ENCODE measurements at regions not wholly inside any gene's neighbourhood (a gene's known extent, or its start where the extent isn't known, plus 50 kb on each side); places are given as distances from the start of the nearest gene placed in this dataset.
"Not testable (repeated sequence)": the region's sequence is repeated elsewhere in the genome, so short reads cannot be mapped to it uniquely, and the experiment has no call there.

- POLR2A ChIA-PET = interaction anchor here (0.9 to 1.5 kb wide), 2 partner anchors 17 to 67 kb away, joined by 3 to 6 read pairs; no protein-coding TSS in a partner anchor
- no TSS peak for BruUV-seq (replicated peaks)
- no peaks in the 10 kb centered on the region for H3K36me3 Mint-ChIP-seq (ENCODE audit: insufficient read depth, unreplicated experiment)
- TF ChIP-seq, protein P1, sequence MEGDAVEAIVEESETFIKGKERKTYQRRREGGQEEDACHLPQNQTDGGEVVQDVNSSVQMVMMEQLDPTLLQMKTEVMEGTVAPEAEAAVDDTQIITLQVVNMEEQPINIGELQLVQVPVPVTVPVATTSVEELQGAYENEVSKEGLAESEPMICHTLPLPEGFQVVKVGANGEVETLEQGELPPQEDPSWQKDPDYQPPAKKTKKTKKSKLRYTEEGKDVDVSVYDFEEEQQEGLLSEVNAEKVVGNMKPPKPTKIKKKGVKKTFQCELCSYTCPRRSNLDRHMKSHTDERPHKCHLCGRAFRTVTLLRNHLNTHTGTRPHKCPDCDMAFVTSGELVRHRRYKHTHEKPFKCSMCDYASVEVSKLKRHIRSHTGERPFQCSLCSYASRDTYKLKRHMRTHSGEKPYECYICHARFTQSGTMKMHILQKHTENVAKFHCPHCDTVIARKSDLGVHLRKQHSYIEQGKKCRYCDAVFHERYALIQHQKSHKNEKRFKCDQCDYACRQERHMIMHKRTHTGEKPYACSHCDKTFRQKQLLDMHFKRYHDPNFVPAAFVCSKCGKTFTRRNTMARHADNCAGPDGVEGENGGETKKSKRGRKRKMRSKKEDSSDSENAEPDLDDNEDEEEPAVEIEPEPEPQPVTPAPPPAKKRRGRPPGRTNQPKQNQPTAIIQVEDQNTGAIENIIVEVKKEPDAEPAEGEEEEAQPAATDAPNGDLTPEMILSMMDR (IDR thresholded peaks at IDR 0.05; ENCODE audit: unreplicated experiment) = no peak
- no peak overlapping the region for H3K4me3 Mint-ChIP-seq (ENCODE audit: unreplicated experiment)
- CTCF ChIA-PET = interaction anchor here (0.6 to 1.2 kb wide), 3 partner anchors 16 to 867 kb away, joined by 3 read pairs; no protein-coding TSS in a partner anchor
- intact Hi-C loops (cut with micrococcal nuclease) = loop anchor here (5.0 to 10.0 kb wide), 2 partner anchors 184 to 1011 kb away; no protein-coding TSS in a partner anchor
- H3K9me3 Mint-ChIP-seq (ENCODE audit: unreplicated experiment) = no peaks in the 10 kb centered on the region
- H3K27ac Mint-ChIP-seq (ENCODE audit: low read depth, unreplicated experiment) = peak overlapping the region; percentile 49
- peak; percentile 16 for DNase-seq (ENCODE audit: unreplicated experiment)
- H3K27me3 Mint-ChIP-seq (ENCODE audit: insufficient read depth, unreplicated experiment) = no peaks in the 10 kb centered on the region
- peaks cover 22% of the 10 kb centered on the region for H3K4me1 Mint-ChIP-seq (ENCODE audit: insufficient read depth, unreplicated experiment)
These were observed 130.4 kb upstream of the RAB18 start for GRCh38 chr10:27373566-27374160.

DNA sequence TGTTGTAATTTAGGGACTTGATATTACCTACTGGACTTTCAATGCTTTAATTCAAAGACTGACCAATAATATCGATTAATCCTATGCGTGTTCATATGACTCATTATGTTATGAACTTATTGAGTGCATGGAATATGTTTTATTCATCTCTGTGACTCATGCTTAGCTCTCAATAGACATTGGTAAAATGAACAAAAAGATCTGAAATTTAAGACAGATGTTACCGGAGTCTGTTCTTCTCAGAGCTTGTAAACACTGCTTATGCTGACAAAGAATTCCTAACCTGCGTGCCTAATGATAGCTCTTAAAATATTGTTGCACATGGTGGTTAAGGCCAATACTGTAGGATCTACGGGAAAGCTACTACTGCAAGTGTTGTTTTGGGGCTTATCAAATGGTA, 131.5 kb upstream of the ACBD5 start:
- peaks cover 22% of the 10 kb centered on the region for H3K4me1 Mint-ChIP-seq (ENCODE audit: insufficient read depth, unreplicated experiment)
- POLR2A ChIA-PET = interaction anchor here (1.0 to 2.6 kb wide), 8 partner anchors 12 to 134 kb away, joined by 3 to 8 read pairs (median 6); partner anchors contain the start of gene RAB18
- H3K27ac Mint-ChIP-seq (ENCODE audit: low read depth, unreplicated experiment) = no peak overlapping the region
- no peaks in the 10 kb centered on the region for H3K36me3 Mint-ChIP-seq (ENCODE audit: insufficient read depth, unreplicated experiment)
- no peaks in the 10 kb centered on the region for H3K27me3 Mint-ChIP-seq (ENCODE audit: insufficient read depth, unreplicated experiment)
- BruUV-seq (replicated peaks) = no TSS peak
- TF ChIP-seq, protein P1 (IDR thresholded peaks at IDR 0.05; ENCODE audit: unreplicated experiment) = no peak
- CTCF ChIA-PET = interaction anchor here (0.6 to 1.8 kb wide), 10 partner anchors 9 to 1911 kb away, joined by 3 to 6 read pairs (median 3); no protein-coding TSS in a partner anchor
- intact Hi-C loops (cut with micrococcal nuclease) = loop anchor here (5.0 to 10.0 kb wide), 2 partner anchors 185 to 1013 kb away; no protein-coding TSS in a partner anchor
- no peak for DNase-seq (ENCODE audit: unreplicated experiment)
- H3K9me3 Mint-ChIP-seq (ENCODE audit: unreplicated experiment) = no peaks in the 10 kb centered on the region
- no peak overlapping the region for H3K4me3 Mint-ChIP-seq (ENCODE audit: unreplicated experiment)

DNA sequence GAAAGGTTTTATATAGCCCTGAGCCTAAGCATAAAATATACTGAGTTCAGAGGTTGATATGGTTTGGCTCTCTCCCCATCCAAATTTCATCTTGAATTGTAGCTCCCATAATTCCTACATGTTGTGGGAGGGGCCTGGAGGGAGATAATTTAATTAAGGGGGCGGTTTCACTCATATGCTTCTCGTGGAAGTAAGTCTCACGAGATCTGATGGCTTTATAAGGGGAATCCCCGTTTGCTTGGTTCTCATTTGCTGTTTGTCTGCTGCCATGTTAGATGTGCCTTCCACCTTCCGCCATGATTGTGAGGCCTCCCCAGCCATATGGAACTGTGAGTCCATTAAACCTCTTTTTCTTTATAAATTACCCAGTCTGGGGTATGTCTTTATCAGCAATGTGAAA, 130.8 kb upstream of the ACBD5 start:
- ChIA-PET POLR2A (interaction anchor here (0.6 to 2.6 kb wide), 7 partner anchors 13 to 133 kb away, joined by 3 to 8 read pairs (median 6); partner anchors contain the start of gene RAB18), CTCF (interaction anchor here (0.6 to 1.8 kb wide), 6 partner anchors 8 to 870 kb away, joined by 3 to 6 read pairs (median 3); no protein-coding TSS in a partner anchor)
- not testable (repeated sequence) for DNase-seq (ENCODE audit: unreplicated experiment); H3K36me3 Mint-ChIP-seq (ENCODE audit: insufficient read depth, unreplicated experiment); H3K9me3 Mint-ChIP-seq (ENCODE audit: unreplicated experiment); BruUV-seq (replicated peaks); H3K27me3 Mint-ChIP-seq (ENCODE audit: insufficient read depth, unreplicated experiment); H3K27ac Mint-ChIP-seq (ENCODE audit: low read depth, unreplicated experiment); H3K4me3 Mint-ChIP-seq (ENCODE audit: unreplicated experiment)
- intact Hi-C loops (cut with micrococcal nuclease) = loop anchor here (2.0 to 10.0 kb wide), 4 partner anchors 186 to 1013 kb away; no protein-coding TSS in a partner anchor
- H3K4me1 Mint-ChIP-seq (ENCODE audit: insufficient read depth, unreplicated experiment) = peaks cover 22% of the 10 kb centered on the region

- no TSS peak for BruUV-seq (replicated peaks)
- Mint-ChIP-seq H3K27ac (ENCODE audit: low read depth, unreplicated experiment) (no peak overlapping the region), H3K4me1 (ENCODE audit: insufficient read depth, unreplicated experiment) (peaks cover 22% of the 10 kb centered on the region), H3K4me3 (ENCODE audit: unreplicated experiment) (no peak overlapping the region), H3K36me3 (ENCODE audit: insufficient read depth, unreplicated experiment) (no peaks in the 10 kb centered on the region), H3K27me3 (ENCODE audit: insufficient read depth, unreplicated experiment) (no peaks in the 10 kb centered on the region), H3K9me3 (ENCODE audit: unreplicated experiment) (no peaks in the 10 kb centered on the region)
- TF ChIP-seq, protein P1 (IDR thresholded peaks at IDR 0.05; ENCODE audit: unreplicated experiment) = peak; percentile 40
- intact Hi-C loops (cut with micrococcal nuclease) = loop anchor here (1.0 to 10.0 kb wide), 6 partner anchors 76 to 1015 kb away; no protein-coding TSS in a partner anchor
- ChIA-PET CTCF (interaction anchor here (0.6 to 1.5 kb wide), 24 partner anchors 9 to 872 kb away, joined by 3 to 10 read pairs (median 3); partner anchors contain the start of gene RAB18), POLR2A (interaction anchor here (0.7 to 0.9 kb wide), 3 partner anchors 127 to 188 kb away, joined by 3 to 4 read pairs (median 3); no protein-coding TSS in a partner anchor)
- peak; percentile 24 for DNase-seq (ENCODE audit: unreplicated experiment)
These were observed 129.3 kb upstream of the ACBD5 start for GRCh38 chr10:27369880-27370279.
